ENCODE measurements at regions not wholly inside any gene's neighbourhood (a gene's known extent, or its start where the extent isn't known, plus 50 kb on each side); places are given as distances from the start of the nearest gene placed in this dataset.
"Not testable (repeated sequence)": the region's sequence is repeated elsewhere in the genome, so short reads cannot be mapped to it uniquely, and the experiment has no call there.

GRCh38 chr12:18824287-18824686, 86.4 kb downstream of the CAPZA3 start:
- no peak for TF ChIP-seq CTCF (IDR thresholded peaks at IDR 0.05; ENCODE audit: insufficient read depth, low read depth, low read length, missing control alignments)
- no peak overlapping the region for H3K4me3 ChIP-seq (ENCODE audit: low read length)
- no peak for DNase-seq (ENCODE audit: low read depth)

DNA sequence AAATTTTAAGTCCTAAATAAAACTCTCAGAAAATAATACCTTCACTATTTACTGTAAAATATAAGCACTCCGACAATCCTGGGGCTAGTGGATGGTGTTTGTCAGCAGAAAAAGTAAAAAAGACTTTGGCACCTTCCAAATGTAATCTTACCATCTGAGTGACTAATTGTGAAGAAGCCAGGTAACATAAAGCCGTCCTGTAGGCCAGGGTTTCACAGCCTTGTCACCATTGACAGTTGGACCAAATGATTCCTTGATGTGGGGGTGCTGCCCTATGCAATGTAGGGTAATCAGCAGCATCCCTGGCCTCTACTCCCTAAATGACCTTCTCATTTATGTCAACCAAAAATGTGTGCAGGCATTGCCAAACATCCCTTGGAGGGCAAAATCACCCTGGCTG, 87.2 kb downstream of the CAPZA3 start:
- no peak overlapping the region for H3K4me3 ChIP-seq (ENCODE audit: low read length)
- DNase-seq (ENCODE audit: low read depth) = no peak
- TF ChIP-seq CTCF (IDR thresholded peaks at IDR 0.05; ENCODE audit: insufficient read depth, low read depth, low read length, missing control alignments) = no peak

DNA sequence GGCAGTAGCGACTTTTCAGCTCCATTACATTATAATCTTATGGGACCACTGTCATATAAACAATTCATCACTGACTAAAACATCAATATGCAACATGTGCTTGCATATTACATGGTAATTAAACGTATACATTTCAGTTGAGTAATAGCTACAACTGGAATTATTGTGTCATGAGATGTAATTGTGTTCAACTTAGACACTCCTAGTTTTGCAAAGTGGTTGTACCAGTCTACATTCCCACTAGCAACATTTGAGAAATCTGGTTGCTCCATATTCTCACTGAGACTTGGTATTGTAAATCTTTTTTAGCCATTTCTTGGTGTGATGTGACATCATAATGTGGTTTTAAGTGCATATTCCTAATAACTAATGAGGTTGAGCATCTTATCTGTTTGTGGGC, 90.0 kb downstream of the CAPZA3 start:
- DNase-seq (ENCODE audit: low read depth) = peak; percentile 52
- no peak for TF ChIP-seq CTCF (IDR thresholded peaks at IDR 0.05; ENCODE audit: insufficient read depth, low read depth, low read length, missing control alignments)
- no peak overlapping the region for H3K4me3 ChIP-seq (ENCODE audit: low read length)

DNA sequence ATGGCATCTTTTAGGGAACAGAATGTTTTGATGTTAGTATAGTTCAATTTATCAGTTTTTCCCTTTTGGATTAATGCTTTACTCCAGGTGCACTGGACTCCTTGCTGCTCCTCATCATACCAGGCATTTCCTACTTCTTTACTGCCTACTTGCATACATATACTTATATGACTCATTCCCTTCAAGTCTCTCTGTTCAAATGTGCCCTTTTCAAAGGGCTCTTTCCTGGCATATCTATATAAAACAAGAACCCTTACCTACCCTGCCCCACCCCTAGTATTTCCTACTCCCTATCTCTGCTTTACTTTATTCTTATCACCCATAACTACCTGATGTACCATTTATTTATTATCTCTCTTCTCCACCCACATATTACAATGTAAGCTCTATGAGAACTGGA, 90.6 kb downstream of the CAPZA3 start:
- peak; percentile 5 for DNase-seq (ENCODE audit: low read depth)
- TF ChIP-seq CTCF (IDR thresholded peaks at IDR 0.05; ENCODE audit: insufficient read depth, low read depth, low read length, missing control alignments) = no peak
- H3K4me3 ChIP-seq (ENCODE audit: low read length) = no peak overlapping the region

DNA sequence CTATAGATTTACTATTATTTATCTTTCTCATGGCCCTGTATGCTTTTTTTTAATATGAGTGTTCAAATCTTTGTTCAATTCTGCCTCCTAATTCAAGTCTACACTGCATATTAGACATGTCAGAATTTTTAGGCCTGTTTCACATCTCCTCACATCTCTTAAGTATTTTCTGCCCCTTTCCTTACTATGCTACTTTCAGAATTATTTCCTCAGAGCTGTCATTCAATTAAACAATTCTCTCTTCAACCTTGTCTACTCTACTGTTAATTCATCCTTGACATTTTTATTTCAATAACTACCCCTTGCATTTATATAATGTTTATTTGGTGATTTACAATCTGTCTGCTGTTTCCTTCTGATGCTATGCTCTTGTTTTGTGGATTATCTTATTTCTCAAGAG, 91.1 kb downstream of the CAPZA3 start:
- no peak for DNase-seq (ENCODE audit: low read depth)
- no peak for TF ChIP-seq CTCF (IDR thresholded peaks at IDR 0.05; ENCODE audit: insufficient read depth, low read depth, low read length, missing control alignments)
- no peak overlapping the region for H3K4me3 ChIP-seq (ENCODE audit: low read length)

DNA sequence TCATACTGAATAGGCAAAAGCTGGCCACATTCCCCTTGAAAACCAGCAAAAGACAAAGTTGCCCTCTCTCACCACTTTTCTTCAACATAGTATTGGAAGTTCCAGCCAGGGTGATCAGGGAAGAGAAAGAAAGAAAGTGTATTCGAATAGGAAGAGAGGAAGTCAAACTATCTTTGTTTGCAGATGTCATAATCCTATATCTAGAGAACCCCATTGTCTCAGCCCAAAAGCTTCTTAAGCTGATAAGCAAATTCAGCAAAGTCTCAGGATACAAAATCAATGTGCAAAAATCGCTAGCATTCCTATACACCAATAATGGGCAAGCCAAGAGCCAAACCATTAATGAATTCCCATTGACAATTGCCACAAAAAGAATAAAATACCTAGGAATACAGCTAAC, 95.0 kb downstream of the CAPZA3 start:
- DNase-seq (ENCODE audit: low read depth); H3K4me3 ChIP-seq (ENCODE audit: low read length): not testable (repeated sequence)

- no peak overlapping the region for H3K4me3 ChIP-seq (ENCODE audit: low read length)
- no peak for DNase-seq (ENCODE audit: low read depth)
- no peak for TF ChIP-seq CTCF (IDR thresholded peaks at IDR 0.05; ENCODE audit: insufficient read depth, low read depth, low read length, missing control alignments)
Observed at GRCh38 chr12:18837025-18837424, 99.1 kb downstream of the CAPZA3 start.

GRCh38 chr12:18837505-18837904, 99.6 kb downstream of the CAPZA3 start:
- DNase-seq (ENCODE audit: low read depth) = no peak
- TF ChIP-seq CTCF (IDR thresholded peaks at IDR 0.05; ENCODE audit: insufficient read depth, low read depth, low read length, missing control alignments) = no peak
- no peak overlapping the region for H3K4me3 ChIP-seq (ENCODE audit: low read length)

DNA sequence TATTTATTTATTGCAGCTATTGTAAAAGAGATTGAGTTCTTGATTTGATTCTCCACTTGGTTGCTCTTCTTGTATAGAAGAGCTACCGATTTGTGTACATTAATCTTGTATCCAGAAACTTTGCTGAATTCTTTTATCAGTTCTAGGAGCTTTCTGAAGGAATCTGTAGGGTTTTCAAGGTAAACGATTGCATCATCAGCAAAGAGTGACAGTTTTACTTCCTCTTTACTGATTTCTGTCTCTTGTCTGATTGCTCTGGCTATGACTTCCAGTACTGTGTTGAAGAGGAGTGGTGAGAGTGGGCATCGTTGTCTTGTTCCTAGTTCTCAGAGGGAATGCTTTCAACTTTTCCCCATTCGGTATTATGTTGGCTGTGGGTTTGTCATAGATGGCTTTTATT, 103.1 kb downstream of the CAPZA3 start:
- not testable (repeated sequence) for H3K4me3 ChIP-seq (ENCODE audit: low read length); DNase-seq (ENCODE audit: low read depth)
